Uterus (tissue), 2 donors: ENCODE measurements at regions not wholly inside any gene's neighbourhood (a gene's known extent, or its start where the extent isn't known, plus 50 kb on each side); places are given as distances from the start of the nearest gene placed in this dataset.

Source experiments
- POLR2A ChIP-seq, 2 donors: fragments of 450-650 bp; IDR thresholded peaks; one replicate each; pipeline ENCODE4 v1.6.1; 2016; ENCODE audit warnings: antibody characterized with exemption in 2 of 2, mild to moderate bottlenecking in 1 of 2, moderate library complexity in 1 of 2
- TF ChIP-seq, protein P1 (sequence below), 4 experiments: fragments of 200-600 bp in 2 of 4; fragments of 450-650 bp in 2 of 4; sonication (generic) in 2 of 4; IDR thresholded peaks; one replicate each; pipeline ENCODE4 v1.5.1; 2016 to 2019; ENCODE audit warnings: antibody characterized with exemption in 4 of 4, mild to moderate bottlenecking in 2 of 4, moderate library complexity in 1 of 4

DNA sequence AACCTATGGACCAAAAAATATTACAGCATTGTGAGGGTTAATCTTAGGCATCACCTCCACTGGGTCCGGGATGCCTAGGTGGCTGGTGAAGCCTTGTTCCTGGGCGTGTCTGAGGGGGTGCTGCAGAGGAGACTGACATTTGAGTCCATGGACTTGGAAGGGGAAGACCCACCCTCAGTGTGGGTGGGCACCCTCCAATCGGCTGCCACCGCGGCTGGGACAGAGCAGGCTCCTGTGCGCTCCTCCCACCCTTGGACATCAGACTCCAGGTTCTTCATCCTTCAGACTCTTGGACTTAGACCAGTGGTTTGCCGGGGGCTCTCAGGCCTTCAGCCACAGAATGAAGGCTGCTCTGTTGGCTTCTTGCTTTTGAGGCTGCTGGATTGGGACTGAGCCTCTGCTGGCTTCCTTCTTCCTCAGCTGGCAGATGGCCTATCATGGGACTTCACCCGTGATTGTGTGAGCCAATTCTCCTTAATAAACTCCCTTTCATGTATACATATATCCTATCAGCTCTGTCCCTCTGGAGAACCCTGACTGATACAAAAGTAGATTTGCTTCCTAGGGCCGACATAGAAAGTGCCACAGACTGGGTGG lies 113.1 kb downstream of the TTLL2 start:
- TF ChIP-seq POLR2A (IDR thresholded peaks at IDR 0.05): no peak
- TF ChIP-seq, protein P1, sequence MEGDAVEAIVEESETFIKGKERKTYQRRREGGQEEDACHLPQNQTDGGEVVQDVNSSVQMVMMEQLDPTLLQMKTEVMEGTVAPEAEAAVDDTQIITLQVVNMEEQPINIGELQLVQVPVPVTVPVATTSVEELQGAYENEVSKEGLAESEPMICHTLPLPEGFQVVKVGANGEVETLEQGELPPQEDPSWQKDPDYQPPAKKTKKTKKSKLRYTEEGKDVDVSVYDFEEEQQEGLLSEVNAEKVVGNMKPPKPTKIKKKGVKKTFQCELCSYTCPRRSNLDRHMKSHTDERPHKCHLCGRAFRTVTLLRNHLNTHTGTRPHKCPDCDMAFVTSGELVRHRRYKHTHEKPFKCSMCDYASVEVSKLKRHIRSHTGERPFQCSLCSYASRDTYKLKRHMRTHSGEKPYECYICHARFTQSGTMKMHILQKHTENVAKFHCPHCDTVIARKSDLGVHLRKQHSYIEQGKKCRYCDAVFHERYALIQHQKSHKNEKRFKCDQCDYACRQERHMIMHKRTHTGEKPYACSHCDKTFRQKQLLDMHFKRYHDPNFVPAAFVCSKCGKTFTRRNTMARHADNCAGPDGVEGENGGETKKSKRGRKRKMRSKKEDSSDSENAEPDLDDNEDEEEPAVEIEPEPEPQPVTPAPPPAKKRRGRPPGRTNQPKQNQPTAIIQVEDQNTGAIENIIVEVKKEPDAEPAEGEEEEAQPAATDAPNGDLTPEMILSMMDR (IDR thresholded peaks at IDR 0.05): no peak
